ENCODE measurements at regions not wholly inside any gene's neighbourhood (a gene's known extent, or its start where the extent isn't known, plus 50 kb on each side); places are given as distances from the start of the nearest gene placed in this dataset.

GRCh38 chr20:50381075-50381732 lies 129.0 kb upstream of the PTPN1 start:
- TF ChIP-seq CTCF (IDR thresholded peaks at IDR 0.05; ENCODE audit: borderline replicate concordance, insufficient read depth, low read depth, low read length) = no peak
- H3K4me3 ChIP-seq (ENCODE audit: low read depth, low read length) = no peak overlapping the region

DNA sequence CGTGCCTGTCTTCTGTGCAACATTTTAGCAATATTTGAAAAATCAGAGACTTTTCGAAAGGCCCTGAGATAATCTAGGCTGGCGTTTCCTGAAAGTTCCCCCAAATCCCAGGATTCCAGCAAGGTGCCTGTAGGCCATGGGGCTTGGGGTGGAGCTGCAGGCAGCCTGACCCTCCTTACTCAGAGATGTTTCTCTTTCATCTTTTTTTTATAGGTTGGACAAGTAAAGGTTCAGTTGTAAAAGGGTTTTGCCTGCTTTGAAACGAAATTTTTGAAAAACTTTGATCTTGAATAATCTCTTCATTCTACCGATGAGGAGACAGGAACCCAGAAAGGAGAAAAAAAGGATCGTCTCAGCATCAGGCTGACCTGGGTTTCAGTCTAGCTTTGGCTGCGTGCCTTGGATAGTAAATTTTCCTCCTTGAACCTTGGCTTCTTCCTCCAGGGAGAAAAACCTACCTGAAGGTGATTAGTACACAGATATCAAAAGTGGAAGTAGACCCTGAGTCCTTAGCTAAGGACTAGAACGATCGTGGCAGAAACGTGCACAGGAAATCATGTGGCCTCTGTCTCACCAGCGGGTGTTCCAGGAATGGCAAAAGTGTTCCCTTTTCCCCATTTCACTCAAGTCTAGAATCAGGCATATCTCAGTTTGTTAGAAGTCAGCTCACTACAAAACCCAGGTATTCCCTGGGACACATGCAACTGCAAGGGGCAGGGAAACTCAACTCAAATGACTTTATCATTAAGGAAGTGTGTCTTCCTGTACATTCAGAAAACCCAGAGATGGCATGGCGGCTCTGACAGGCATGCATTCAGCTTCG lies 128.2 kb upstream of the PTPN1 start:
- no peak overlapping the region for H3K4me3 ChIP-seq (ENCODE audit: low read depth, low read length)
- TF ChIP-seq CTCF (IDR thresholded peaks at IDR 0.05; ENCODE audit: borderline replicate concordance, insufficient read depth, low read depth, low read length) = no peak

DNA sequence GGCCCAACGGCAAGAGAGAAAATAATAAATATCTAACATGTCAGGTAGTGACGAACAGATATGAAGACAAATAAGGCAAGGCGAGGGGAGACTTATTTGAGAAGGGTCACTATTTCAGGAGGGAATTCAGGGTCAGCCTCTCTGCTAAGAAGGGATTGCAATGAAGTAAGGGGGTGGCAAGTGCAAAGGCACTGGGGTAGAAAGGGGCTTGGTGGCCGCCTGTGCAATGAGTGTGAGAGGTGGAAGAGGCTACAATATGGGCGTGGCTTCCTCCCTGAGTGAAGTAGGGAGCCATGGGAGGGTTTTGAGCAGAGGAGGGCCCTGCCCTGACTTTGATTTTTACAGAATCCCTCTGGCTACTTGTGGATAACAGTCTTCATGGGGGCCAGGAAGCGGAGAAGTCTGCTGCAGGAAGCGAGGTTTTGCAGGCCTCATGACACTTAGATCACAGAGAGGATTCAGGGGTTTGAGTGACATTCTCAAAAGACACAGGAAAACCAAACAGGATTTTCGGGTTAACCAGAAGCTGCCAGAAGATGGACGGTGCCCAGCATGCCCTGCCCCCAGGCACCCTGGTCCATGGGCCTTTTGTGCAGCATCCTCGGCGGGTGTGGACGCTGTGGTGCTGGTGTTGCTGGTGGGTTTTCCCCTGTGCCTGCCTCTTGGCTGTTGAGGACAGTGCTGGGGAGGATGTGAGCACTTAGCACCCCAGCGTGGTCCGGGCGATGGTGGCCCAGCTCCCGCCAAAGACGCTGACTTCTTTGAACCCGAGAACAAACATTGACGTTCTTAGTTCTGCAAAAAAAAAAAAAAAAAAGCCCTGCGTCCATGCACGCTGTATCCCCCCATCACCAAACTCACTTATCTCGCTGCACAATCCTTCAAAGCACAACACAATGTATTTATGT lies 124.2 kb upstream of the PTPN1 start:
- TF ChIP-seq CTCF (IDR thresholded peaks at IDR 0.05; ENCODE audit: borderline replicate concordance, insufficient read depth, low read depth, low read length) = no peak
- no peak overlapping the region for H3K4me3 ChIP-seq (ENCODE audit: low read depth, low read length)

DNA sequence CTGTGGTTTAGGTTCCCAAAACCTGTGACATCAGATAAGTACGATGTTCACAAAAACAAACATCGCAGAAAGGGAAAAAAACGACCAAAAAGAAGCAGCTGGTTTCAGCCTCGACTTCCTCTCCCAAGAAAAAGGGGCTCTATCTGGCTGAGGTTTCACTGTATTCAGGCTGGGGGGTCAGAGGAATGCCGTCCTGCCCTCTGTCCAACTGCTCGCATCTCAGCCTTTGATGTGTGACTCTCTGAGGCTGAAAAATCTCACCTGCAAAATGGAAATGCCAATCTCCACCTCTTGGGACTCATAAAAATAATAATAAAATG lies 123.6 kb upstream of the PTPN1 start:
- no peak for TF ChIP-seq CTCF (IDR thresholded peaks at IDR 0.05; ENCODE audit: borderline replicate concordance, insufficient read depth, low read depth, low read length)
- no peak overlapping the region for H3K4me3 ChIP-seq (ENCODE audit: low read depth, low read length)

DNA sequence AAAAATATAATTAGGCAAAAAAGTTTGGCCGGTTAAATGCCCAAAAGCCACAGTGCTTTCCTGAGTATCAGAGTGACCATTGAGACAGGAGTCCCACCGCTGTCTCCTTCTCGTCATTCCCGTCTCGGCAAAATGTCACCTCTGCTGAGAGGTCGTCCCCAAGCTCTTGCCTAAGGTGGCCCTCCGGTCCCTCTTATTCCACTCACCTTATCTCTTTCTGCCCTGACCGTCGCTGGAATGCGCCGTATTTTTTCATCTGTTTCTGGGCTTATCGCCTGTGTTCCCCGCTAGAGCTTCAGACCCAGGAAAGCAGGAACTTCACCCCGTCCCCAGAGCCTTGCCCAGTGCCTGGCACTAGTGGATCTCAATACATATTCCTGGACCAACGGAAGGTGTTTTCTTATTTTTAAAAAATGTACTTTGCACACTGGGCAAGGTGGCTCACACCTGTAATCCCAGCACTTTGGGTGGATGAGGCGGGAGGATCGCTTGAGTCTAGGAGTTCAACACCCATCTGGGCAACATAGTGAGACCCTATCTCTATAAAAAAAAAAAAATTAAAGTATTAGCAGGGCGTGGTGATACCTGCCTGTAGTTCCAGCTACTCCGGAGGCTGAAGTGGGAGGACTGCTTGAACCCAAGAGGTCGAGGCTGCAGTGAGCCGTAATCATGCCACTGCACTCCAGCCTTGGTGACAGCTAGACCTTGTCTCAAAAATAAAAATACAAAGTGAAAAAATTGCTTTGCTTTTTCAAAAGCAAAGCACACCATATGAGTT lies 122.8 kb upstream of the PTPN1 start:
- no peak for TF ChIP-seq CTCF (IDR thresholded peaks at IDR 0.05; ENCODE audit: borderline replicate concordance, insufficient read depth, low read depth, low read length)
- no peak overlapping the region for H3K4me3 ChIP-seq (ENCODE audit: low read depth, low read length)

DNA sequence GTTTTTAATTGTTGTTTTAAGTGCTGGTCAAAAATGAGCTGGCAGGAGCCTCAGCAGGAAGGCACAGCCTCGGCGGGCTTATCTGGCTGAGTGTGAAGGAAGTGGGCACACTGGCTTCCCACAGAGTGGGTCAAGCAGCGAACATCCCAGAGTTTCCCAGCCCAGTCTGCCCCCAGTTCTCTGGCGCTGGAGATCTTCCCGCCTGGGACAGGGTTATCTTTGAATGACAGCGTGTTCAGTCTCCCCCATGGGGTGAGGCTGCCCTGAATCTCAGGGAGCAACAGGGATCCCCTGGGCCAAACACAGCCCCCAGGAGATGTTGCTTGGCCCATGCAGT lies 122.2 kb upstream of the PTPN1 start:
- H3K4me3 ChIP-seq (ENCODE audit: low read depth, low read length) = no peak overlapping the region
- TF ChIP-seq CTCF (IDR thresholded peaks at IDR 0.05; ENCODE audit: borderline replicate concordance, insufficient read depth, low read depth, low read length) = no peak

All from GM12875 (cell line).